ENCODE measurements at regions not wholly inside any gene's neighbourhood (a gene's known extent, or its start where the extent isn't known, plus 50 kb on each side); places are given as distances from the start of the nearest gene placed in this dataset.
"Not testable (repeated sequence)": the region's sequence is repeated elsewhere in the genome, so short reads cannot be mapped to it uniquely, and the experiment has no call there.

GRCh38 chr6:76888351-76888750 lies 574.9 kb downstream of the HTR1B start:
- no peak for DNase-seq (ENCODE audit: low read depth)
- no peak for TF ChIP-seq CTCF (conservative IDR thresholded peaks at IDR 0.05; ENCODE audit: low read depth, low read length)
- H3K4me3 ChIP-seq (ENCODE audit: low read length) = no peak overlapping the region

GRCh38 chr6:76886900-76887299 lies 576.4 kb downstream of the HTR1B start:
- no peak for DNase-seq (ENCODE audit: low read depth)
- TF ChIP-seq CTCF (conservative IDR thresholded peaks at IDR 0.05; ENCODE audit: low read depth, low read length) = no peak
- H3K4me3 ChIP-seq (ENCODE audit: low read length) = no peak overlapping the region

- H3K4me3 ChIP-seq (ENCODE audit: low read length) = no peak overlapping the region
- TF ChIP-seq CTCF (conservative IDR thresholded peaks at IDR 0.05; ENCODE audit: low read depth, low read length) = no peak
- no peak for DNase-seq (ENCODE audit: low read depth)
Observed at GRCh38 chr6:76885861-76886301, 577.4 kb downstream of the HTR1B start.

GRCh38 chr6:76881414-76881813 lies 581.9 kb downstream of the HTR1B start:
- no peak for TF ChIP-seq CTCF (conservative IDR thresholded peaks at IDR 0.05; ENCODE audit: low read depth, low read length)
- DNase-seq (ENCODE audit: low read depth) = no peak
- H3K4me3 ChIP-seq (ENCODE audit: low read length) = no peak overlapping the region

GRCh38 chr6:76876922-76877553 lies 586.3 kb downstream of the HTR1B start:
- DNase-seq (ENCODE audit: low read depth) = no peak
- TF ChIP-seq CTCF (conservative IDR thresholded peaks at IDR 0.05; ENCODE audit: low read depth, low read length) = peak; percentile 52
- H3K4me3 ChIP-seq (ENCODE audit: low read length) = no peak overlapping the region

- DNase-seq (ENCODE audit: low read depth); H3K4me3 ChIP-seq (ENCODE audit: low read length): not testable (repeated sequence)
Observed at GRCh38 chr6:76876430-76876829, 586.9 kb downstream of the HTR1B start.

- no peak overlapping the region for H3K4me3 ChIP-seq (ENCODE audit: low read length)
- no peak for DNase-seq (ENCODE audit: low read depth)
- no peak for TF ChIP-seq CTCF (conservative IDR thresholded peaks at IDR 0.05; ENCODE audit: low read depth, low read length)
Observed at GRCh38 chr6:76867182-76867581, 596.1 kb downstream of the HTR1B start.

Data from retinal pigment epithelial cell (primary cell).